ENCODE measurements at regions not wholly inside any gene's neighbourhood (a gene's known extent, or its start where the extent isn't known, plus 50 kb on each side); places are given as distances from the start of the nearest gene placed in this dataset.

- ChIA-PET CTCF (interaction anchor here (1.3 to 1.5 kb wide), 2 partner anchors 10 to 11 kb away, joined by 3 to 4 read pairs; no protein-coding TSS in a partner anchor), POLR2A (no interaction called here)
- TF ChIP-seq CTCF (IDR thresholded peaks at IDR 0.05; ENCODE audit: control extremely low read depth, extremely low read depth, low read depth, missing control alignments), result no peak
- no peak for DNase-seq (ENCODE audit: extremely low spot score)
Measured at GRCh38 chr2:104561251-104561650, 292.7 kb upstream of the POU3F3 start.

GRCh38 chr2:104562537-104562936 lies 291.4 kb upstream of the POU3F3 start:
- CTCF ChIA-PET, result interaction anchor here (1.0 to 1.5 kb wide), 2 partner anchors 9 to 10 kb away, joined by 3 read pairs; no protein-coding TSS in a partner anchor
- POLR2A ChIA-PET, result no interaction called here
- DNase-seq (ENCODE audit: extremely low spot score), result no peak
- TF ChIP-seq CTCF (IDR thresholded peaks at IDR 0.05; ENCODE audit: control extremely low read depth, extremely low read depth, low read depth, missing control alignments), result no peak

- DNase-seq (ENCODE audit: extremely low spot score), result no peak
- CTCF ChIA-PET, result interaction anchor here (1.0 kb wide), 1 partner anchor 9 kb away, joined by 3 read pairs; no protein-coding TSS in a partner anchor
- POLR2A ChIA-PET, result no interaction called here
- TF ChIP-seq CTCF (IDR thresholded peaks at IDR 0.05; ENCODE audit: control extremely low read depth, extremely low read depth, low read depth, missing control alignments), result no peak
Measured at GRCh38 chr2:104563398-104563996, 290.4 kb upstream of the POU3F3 start.

GRCh38 chr2:104568247-104568646 lies 285.7 kb upstream of the POU3F3 start:
- ChIA-PET CTCF (no interaction called here), POLR2A (no interaction called here)
- no peak for TF ChIP-seq CTCF (IDR thresholded peaks at IDR 0.05; ENCODE audit: control extremely low read depth, extremely low read depth, low read depth, missing control alignments)
- no peak for DNase-seq (ENCODE audit: extremely low spot score)

GRCh38 chr2:104570259-104570658 lies 283.7 kb upstream of the POU3F3 start:
- DNase-seq (ENCODE audit: extremely low spot score), result no peak
- POLR2A ChIA-PET, result no interaction called here
- CTCF ChIA-PET, result no interaction called here
- no peak for TF ChIP-seq CTCF (IDR thresholded peaks at IDR 0.05; ENCODE audit: control extremely low read depth, extremely low read depth, low read depth, missing control alignments)

GRCh38 chr2:104572834-104573233 lies 281.1 kb upstream of the POU3F3 start:
- DNase-seq (ENCODE audit: extremely low spot score), result no peak
- TF ChIP-seq CTCF (IDR thresholded peaks at IDR 0.05; ENCODE audit: control extremely low read depth, extremely low read depth, low read depth, missing control alignments), result no peak
- ChIA-PET CTCF (interaction anchor here (1.1 to 1.6 kb wide), 3 partner anchors 10 to 17 kb away, joined by 3 to 4 read pairs (median 4); no protein-coding TSS in a partner anchor), POLR2A (no interaction called here)
